Liver (tissue), 3 donors: ENCODE measurements at regions not wholly inside any gene's neighbourhood (a gene's known extent, or its start where the extent isn't known, plus 50 kb on each side); places are given as distances from the start of the nearest gene placed in this dataset.

ENCODE experiments used
- HNF4A ChIP-seq, 2 donors: conservative IDR thresholded peaks; 2 replicates each; pipeline ENCODE4 v1.6.1; 2016; ENCODE audit warnings: antibody characterized with exemption in 2 of 2, mild to moderate bottlenecking in 2 of 2
- NR2F2 ChIP-seq: IDR thresholded peaks from 2 replicates; pipeline ENCODE4 v1.6.1; 2016; ENCODE audit warnings: antibody characterized with exemption
- TAF1 ChIP-seq: conservative IDR thresholded peaks from 2 replicates; pipeline ENCODE4 v1.6.1; 2016; ENCODE audit warnings: antibody characterized with exemption, mild to moderate bottlenecking
- TF ChIP-seq, protein P1 (sequence below): fragments of 150-350 bp; IDR thresholded peaks from 2 replicates; pipeline ENCODE4 v1.5.1; 2017; ENCODE audit warnings: improper control_type of control experiment, low read depth, low read length; ENCODE audit not compliant: missing input control
- TF ChIP-seq, protein P2 (sequence below): IDR thresholded peaks from 2 replicates; pipeline ENCODE4 v1.6.1; 2016; ENCODE audit warnings: antibody characterized with exemption, mild to moderate bottlenecking
- donor health status: healthy.
- donor health status: healthy.

DNA sequence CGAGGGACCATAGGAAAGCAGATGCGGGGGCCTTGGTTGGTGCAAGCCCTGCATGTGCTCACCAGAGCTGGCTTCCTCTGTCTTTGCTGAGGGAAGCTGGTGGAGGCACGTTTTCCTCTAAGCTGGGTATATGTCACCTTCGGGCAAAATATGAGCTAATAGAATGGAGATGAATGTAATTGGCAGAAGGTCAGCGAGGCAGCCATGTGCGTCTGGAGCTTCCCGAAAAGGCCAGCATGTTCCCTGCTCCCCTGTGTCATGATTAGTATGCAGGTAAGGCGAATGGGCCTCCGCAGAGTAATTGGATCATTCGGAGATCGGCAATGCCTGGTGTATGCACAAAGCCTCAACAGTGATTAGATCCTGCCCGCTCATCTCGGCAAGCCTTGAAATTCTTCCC lies 806.2 kb upstream of the EEF2KMT start:
- TF ChIP-seq TAF1 (no peak), HNF4A (conservative IDR thresholded peaks at IDR 0.05) (no peak), NR2F2 (no peak)
- TF ChIP-seq, protein P1, sequence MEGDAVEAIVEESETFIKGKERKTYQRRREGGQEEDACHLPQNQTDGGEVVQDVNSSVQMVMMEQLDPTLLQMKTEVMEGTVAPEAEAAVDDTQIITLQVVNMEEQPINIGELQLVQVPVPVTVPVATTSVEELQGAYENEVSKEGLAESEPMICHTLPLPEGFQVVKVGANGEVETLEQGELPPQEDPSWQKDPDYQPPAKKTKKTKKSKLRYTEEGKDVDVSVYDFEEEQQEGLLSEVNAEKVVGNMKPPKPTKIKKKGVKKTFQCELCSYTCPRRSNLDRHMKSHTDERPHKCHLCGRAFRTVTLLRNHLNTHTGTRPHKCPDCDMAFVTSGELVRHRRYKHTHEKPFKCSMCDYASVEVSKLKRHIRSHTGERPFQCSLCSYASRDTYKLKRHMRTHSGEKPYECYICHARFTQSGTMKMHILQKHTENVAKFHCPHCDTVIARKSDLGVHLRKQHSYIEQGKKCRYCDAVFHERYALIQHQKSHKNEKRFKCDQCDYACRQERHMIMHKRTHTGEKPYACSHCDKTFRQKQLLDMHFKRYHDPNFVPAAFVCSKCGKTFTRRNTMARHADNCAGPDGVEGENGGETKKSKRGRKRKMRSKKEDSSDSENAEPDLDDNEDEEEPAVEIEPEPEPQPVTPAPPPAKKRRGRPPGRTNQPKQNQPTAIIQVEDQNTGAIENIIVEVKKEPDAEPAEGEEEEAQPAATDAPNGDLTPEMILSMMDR, result no peak
- TF ChIP-seq, protein P2, sequence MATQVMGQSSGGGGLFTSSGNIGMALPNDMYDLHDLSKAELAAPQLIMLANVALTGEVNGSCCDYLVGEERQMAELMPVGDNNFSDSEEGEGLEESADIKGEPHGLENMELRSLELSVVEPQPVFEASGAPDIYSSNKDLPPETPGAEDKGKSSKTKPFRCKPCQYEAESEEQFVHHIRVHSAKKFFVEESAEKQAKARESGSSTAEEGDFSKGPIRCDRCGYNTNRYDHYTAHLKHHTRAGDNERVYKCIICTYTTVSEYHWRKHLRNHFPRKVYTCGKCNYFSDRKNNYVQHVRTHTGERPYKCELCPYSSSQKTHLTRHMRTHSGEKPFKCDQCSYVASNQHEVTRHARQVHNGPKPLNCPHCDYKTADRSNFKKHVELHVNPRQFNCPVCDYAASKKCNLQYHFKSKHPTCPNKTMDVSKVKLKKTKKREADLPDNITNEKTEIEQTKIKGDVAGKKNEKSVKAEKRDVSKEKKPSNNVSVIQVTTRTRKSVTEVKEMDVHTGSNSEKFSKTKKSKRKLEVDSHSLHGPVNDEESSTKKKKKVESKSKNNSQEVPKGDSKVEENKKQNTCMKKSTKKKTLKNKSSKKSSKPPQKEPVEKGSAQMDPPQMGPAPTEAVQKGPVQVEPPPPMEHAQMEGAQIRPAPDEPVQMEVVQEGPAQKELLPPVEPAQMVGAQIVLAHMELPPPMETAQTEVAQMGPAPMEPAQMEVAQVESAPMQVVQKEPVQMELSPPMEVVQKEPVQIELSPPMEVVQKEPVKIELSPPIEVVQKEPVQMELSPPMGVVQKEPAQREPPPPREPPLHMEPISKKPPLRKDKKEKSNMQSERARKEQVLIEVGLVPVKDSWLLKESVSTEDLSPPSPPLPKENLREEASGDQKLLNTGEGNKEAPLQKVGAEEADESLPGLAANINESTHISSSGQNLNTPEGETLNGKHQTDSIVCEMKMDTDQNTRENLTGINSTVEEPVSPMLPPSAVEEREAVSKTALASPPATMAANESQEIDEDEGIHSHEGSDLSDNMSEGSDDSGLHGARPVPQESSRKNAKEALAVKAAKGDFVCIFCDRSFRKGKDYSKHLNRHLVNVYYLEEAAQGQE, result no peak
